HUES64 (cell line): ENCODE measurements at regions not wholly inside any gene's neighbourhood (a gene's known extent, or its start where the extent isn't known, plus 50 kb on each side); places are given as distances from the start of the nearest gene placed in this dataset.

ENCODE experiments used
- H3K27ac ChIP-seq: 2 replicates; pipeline ENCODE4 v1.7.0; 2013; ENCODE audit warnings: low read depth, low read length, inconsistent platforms
- H3K27me3 ChIP-seq: 2 replicates; pipeline ENCODE4 v1.6.1; 2013; ENCODE audit warnings: mild to moderate bottlenecking, low read length; ENCODE audit not compliant: insufficient read depth
- H3K36me3 ChIP-seq: 2 replicates; pipeline ENCODE4 v1.6.1; 2013; ENCODE audit warnings: mild to moderate bottlenecking, low read length; ENCODE audit not compliant: insufficient read depth
- H3K4me1 ChIP-seq: 2 replicates; pipeline ENCODE4 v1.6.1; 2013; ENCODE audit warnings: mild to moderate bottlenecking, low read length, moderate library complexity; ENCODE audit not compliant: insufficient read depth
- H3K4me3 ChIP-seq: 2 replicates; pipeline ENCODE4 v1.5.1; 2013; ENCODE audit warnings: mild to moderate bottlenecking, low read length, moderate library complexity
- H3K9ac ChIP-seq: 2 replicates; pipeline ENCODE4 v1.6.1; 2013; ENCODE audit warnings: mild to moderate bottlenecking, low read depth, low read length
- H3K9me3 ChIP-seq: 2 replicates; pipeline ENCODE4 v1.6.1; 2013; ENCODE audit warnings: low read depth, low read length; ENCODE audit not compliant: insufficient read depth
- WGBS: fragments of 150-250, 120-280 bp; methylation state at CpG from one replicate; pipeline ENCODE4 v1.1.7; 2013; ENCODE audit warnings: missing lambda C conversion rate; 5-methylcytosine and 5-hydroxymethylcytosine counted together

GRCh38 chr11:115784796-115785521 lies 280.7 kb upstream of the CADM1 start:
- 95% methylated on average over 3 of the region's 3 CpGs for WGBS
- H3K4me1 ChIP-seq, result no peaks in the 10 kb centered on the region
- no peak overlapping the region for H3K27ac ChIP-seq
- no peaks in the 10 kb centered on the region for H3K36me3 ChIP-seq
- no peak overlapping the region for H3K4me3 ChIP-seq
- H3K9ac ChIP-seq, result no peak overlapping the region
- no peaks in the 10 kb centered on the region for H3K27me3 ChIP-seq
- H3K9me3 ChIP-seq, result no peaks in the 10 kb centered on the region

- 60% methylated on average over 8 of the region's 9 CpGs for WGBS
- Histone ChIP-seq H3K9ac (no peak overlapping the region), H3K4me1 (no peaks in the 10 kb centered on the region), H3K4me3 (no peak overlapping the region), H3K27me3 (no peaks in the 10 kb centered on the region), H3K36me3 (no peaks in the 10 kb centered on the region), H3K9me3 (no peaks in the 10 kb centered on the region), H3K27ac (no peak overlapping the region)
Measured at GRCh38 chr11:115780646-115781362, 276.6 kb upstream of the CADM1 start.

- no peaks in the 10 kb centered on the region for H3K27me3 ChIP-seq
- H3K9me3 ChIP-seq, result no peaks in the 10 kb centered on the region
- WGBS, result 92% methylated on average over 1 of the region's 2 CpGs
- H3K36me3 ChIP-seq, result no peaks in the 10 kb centered on the region
- H3K4me3 ChIP-seq, result no peak overlapping the region
- H3K4me1 ChIP-seq, result no peaks in the 10 kb centered on the region
- no peak overlapping the region for H3K27ac ChIP-seq
- no peak overlapping the region for H3K9ac ChIP-seq
Measured at GRCh38 chr11:115778928-115779650, 274.9 kb upstream of the CADM1 start.

GRCh38 chr11:115776916-115777315 lies 272.7 kb upstream of the CADM1 start:
- Histone ChIP-seq H3K27me3 (no peaks in the 10 kb centered on the region), H3K4me3 (no peak overlapping the region), H3K4me1 (no peaks in the 10 kb centered on the region), H3K36me3 (no peaks in the 10 kb centered on the region), H3K9ac (no peak overlapping the region), H3K27ac (no peak overlapping the region), H3K9me3 (no peaks in the 10 kb centered on the region)
- 88% methylated on average over 6 of the region's 6 CpGs for WGBS

GRCh38 chr11:115775846-115776245 lies 271.6 kb upstream of the CADM1 start:
- H3K27ac ChIP-seq, result no peak overlapping the region
- no peak overlapping the region for H3K9ac ChIP-seq
- H3K36me3 ChIP-seq, result no peaks in the 10 kb centered on the region
- no peak overlapping the region for H3K4me3 ChIP-seq
- no peaks in the 10 kb centered on the region for H3K27me3 ChIP-seq
- H3K4me1 ChIP-seq, result no peaks in the 10 kb centered on the region
- WGBS, result 79% methylated on average over 4 of the region's 4 CpGs
- no peaks in the 10 kb centered on the region for H3K9me3 ChIP-seq

GRCh38 chr11:115774756-115775155 lies 270.5 kb upstream of the CADM1 start:
- H3K9me3 ChIP-seq, result no peaks in the 10 kb centered on the region
- no peaks in the 10 kb centered on the region for H3K36me3 ChIP-seq
- WGBS, result 93% methylated on average over 7 of the region's 7 CpGs
- H3K27ac ChIP-seq, result no peak overlapping the region
- H3K4me1 ChIP-seq, result no peaks in the 10 kb centered on the region
- H3K9ac ChIP-seq, result no peak overlapping the region
- H3K4me3 ChIP-seq, result no peak overlapping the region
- H3K27me3 ChIP-seq, result no peaks in the 10 kb centered on the region

GRCh38 chr11:115769891-115770290 lies 265.7 kb upstream of the CADM1 start:
- WGBS, result 92% methylated on average over 3 of the region's 3 CpGs
- no peaks in the 10 kb centered on the region for H3K27me3 ChIP-seq
- no peaks in the 10 kb centered on the region for H3K4me1 ChIP-seq
- H3K9me3 ChIP-seq, result no peaks in the 10 kb centered on the region
- no peak overlapping the region for H3K27ac ChIP-seq
- H3K36me3 ChIP-seq, result no peaks in the 10 kb centered on the region
- H3K9ac ChIP-seq, result no peak overlapping the region
- no peak overlapping the region for H3K4me3 ChIP-seq

- Histone ChIP-seq H3K36me3 (no peaks in the 10 kb centered on the region), H3K4me3 (no peak overlapping the region), H3K27ac (no peak overlapping the region), H3K4me1 (no peaks in the 10 kb centered on the region), H3K9me3 (no peaks in the 10 kb centered on the region), H3K9ac (no peak overlapping the region), H3K27me3 (no peaks in the 10 kb centered on the region)
- WGBS, result 91% methylated on average over 2 of the region's 3 CpGs
Measured at GRCh38 chr11:115767883-115768282, 263.7 kb upstream of the CADM1 start.

- 95% methylated on average over 10 of the region's 10 CpGs for WGBS
- no peaks in the 10 kb centered on the region for H3K9me3 ChIP-seq
- no peak overlapping the region for H3K27ac ChIP-seq
Measured at GRCh38 chr11:115767047-115767802, 263.0 kb upstream of the CADM1 start.

GRCh38 chr11:115766561-115766960 lies 262.3 kb upstream of the CADM1 start:
- H3K4me3 ChIP-seq, result no peak overlapping the region
- WGBS, result 95% methylated on average over 4 of the region's 4 CpGs
- H3K4me1 ChIP-seq, result no peaks in the 10 kb centered on the region
- no peak overlapping the region for H3K9ac ChIP-seq
- H3K27ac ChIP-seq, result no peak overlapping the region
- no peaks in the 10 kb centered on the region; the same call in 1 of the 2 replicates for H3K27me3 ChIP-seq
- H3K9me3 ChIP-seq, result no peaks in the 10 kb centered on the region
- no peaks in the 10 kb centered on the region for H3K36me3 ChIP-seq

More at GRCh38 chr11:115767047-115767802, 263.0 kb upstream of the CADM1 start:
- H3K4me3 ChIP-seq, result no peak overlapping the region
- H3K27me3 ChIP-seq, result no peaks in the 10 kb centered on the region
- H3K36me3 ChIP-seq, result no peaks in the 10 kb centered on the region
- no peaks in the 10 kb centered on the region for H3K4me1 ChIP-seq
- H3K9ac ChIP-seq, result no peak overlapping the region
